NCI-H1694 treated with DMSO at 0.1 percent for 48 hours (cell line): ENCODE measurements at regions not wholly inside any gene's neighbourhood (a gene's known extent, or its start where the extent isn't known, plus 50 kb on each side); places are given as distances from the start of the nearest gene placed in this dataset.
A peak's percentile ranks its signal among the peaks of the same experiment; 100 is the strongest.

Experiments
- DNase-seq: peaks from one replicate; lab custom pipeline; 2025; lab: John Stamatoyannopoulos, UW

GRCh38 chr15:77762747-77763355 lies 130.1 kb upstream of the LINGO1 start:
- no peak for DNase-seq

GRCh38 chr15:77759896-77760592 lies 127.3 kb upstream of the LINGO1 start:
- no peak for DNase-seq

GRCh38 chr15:77753939-77754338 lies 121.2 kb upstream of the LINGO1 start:
- DNase-seq: no peak

- DNase-seq: no peak
These were observed 120.7 kb upstream of the LINGO1 start for GRCh38 chr15:77753281-77753873.

- DNase-seq: peak; percentile 1
These were observed 117.4 kb upstream of the LINGO1 start for GRCh38 chr15:77749998-77750540.

- no peak for DNase-seq
These were observed 116.7 kb upstream of the LINGO1 start for GRCh38 chr15:77749236-77749997.

GRCh38 chr15:77748078-77749064 lies 115.7 kb upstream of the LINGO1 start:
- no peak for DNase-seq

GRCh38 chr15:77747175-77748077 lies 114.7 kb upstream of the LINGO1 start:
- DNase-seq: no peak

GRCh38 chr15:77746254-77747174 lies 113.8 kb upstream of the LINGO1 start:
- DNase-seq: no peak

- no peak for DNase-seq
These were observed 111.7 kb upstream of the LINGO1 start for GRCh38 chr15:77744398-77744797.

GRCh38 chr15:77742570-77742969 lies 109.9 kb upstream of the LINGO1 start:
- DNase-seq: no peak

GRCh38 chr15:77742127-77742526 lies 109.4 kb upstream of the LINGO1 start:
- DNase-seq: no peak

- DNase-seq: no peak
These were observed 108.4 kb upstream of the LINGO1 start for GRCh38 chr15:77741106-77741505.

- DNase-seq: no peak
These were observed 107.1 kb upstream of the LINGO1 start for GRCh38 chr15:77739591-77740378.

GRCh38 chr15:77738441-77739302 lies 106.0 kb upstream of the LINGO1 start:
- peak; percentile 84 for DNase-seq

GRCh38 chr15:77738038-77738370 lies 105.3 kb upstream of the LINGO1 start:
- DNase-seq: no peak
